Right atrium auricular region (tissue), 2 donors: ENCODE measurements at regions not wholly inside any gene's neighbourhood (a gene's known extent, or its start where the extent isn't known, plus 50 kb on each side); places are given as distances from the start of the nearest gene placed in this dataset.

Experiments used
- DNase-seq: peaks from one replicate; pipeline ENCODE4 v3.0.0-alpha.2; 2019; ENCODE audit warnings: low spot score
- H3K27ac ChIP-seq, 2 donors: fragments of 200-600 bp; sonication (generic); 1 replicate in 1 of 2; 2 replicates in 1 of 2; pipeline ENCODE4 v1.5.1; 2016 to 2019
- H3K27me3 ChIP-seq, 2 donors: fragments of 200-600 bp; sonication (generic); one replicate each; pipeline versions ENCODE4 v1.5.1 to v1.6.0; 2017 to 2019
- H3K36me3 ChIP-seq: fragments of 200-600 bp; sonication (generic); one replicate; pipeline ENCODE4 v1.5.1; 2016
- H3K4me1 ChIP-seq, 2 donors: fragments of 200-600 bp; sonication (generic); one replicate each; pipeline versions ENCODE4 v1.5.1 to v1.6.0; 2017 to 2019
- H3K4me3 ChIP-seq, 2 donors: fragments of 200-600 bp; sonication (generic); 1 replicate in 1 of 2; 2 replicates in 1 of 2; pipeline ENCODE4 v1.5.1; 2017 to 2019; ENCODE audit warnings: mild to moderate bottlenecking in 1 of 2, moderate library complexity in 1 of 2
- H3K9me3 ChIP-seq, 2 donors: fragments of 200-600 bp; sonication (generic); one replicate each; pipeline ENCODE4 v1.5.1; 2019
- CTCF ChIP-seq, 2 donors: fragments of 200-600 bp; sonication (generic); IDR thresholded peaks; one replicate each; pipeline ENCODE4 v1.5.1; 2019; ENCODE audit warnings: antibody characterized with exemption in 2 of 2

GRCh38 chr9:87800456-87800855 lies 74.5 kb downstream of the CTSL start:
- Histone ChIP-seq H3K27me3 (no peaks in the 10 kb centered on the region), H3K4me3 (no peak overlapping the region), H3K27ac (no peak overlapping the region), H3K9me3 (no peaks in the 10 kb centered on the region), H3K4me1 (no peaks in the 10 kb centered on the region), H3K36me3 (no peaks in the 10 kb centered on the region)
- DNase-seq, result no peak
- TF ChIP-seq CTCF (IDR thresholded peaks at IDR 0.05), result no peak

GRCh38 chr9:87801013-87801412 lies 75.1 kb downstream of the CTSL start:
- no peak for TF ChIP-seq CTCF (IDR thresholded peaks at IDR 0.05)
- Histone ChIP-seq H3K9me3 (no peaks in the 10 kb centered on the region), H3K27ac (no peak overlapping the region), H3K4me3 (no peak overlapping the region), H3K27me3 (no peaks in the 10 kb centered on the region), H3K36me3 (no peaks in the 10 kb centered on the region), H3K4me1 (no peaks in the 10 kb centered on the region)
- no peak for DNase-seq

- no peak for TF ChIP-seq CTCF (IDR thresholded peaks at IDR 0.05)
- Histone ChIP-seq H3K27ac (no peak overlapping the region), H3K27me3 (no peaks in the 10 kb centered on the region), H3K9me3 (peaks cover 0 to 4% of the 10 kb centered on the region in 2 donors), H3K4me1 (no peaks in the 10 kb centered on the region), H3K4me3 (no peak overlapping the region), H3K36me3 (no peaks in the 10 kb centered on the region)
- no peak for DNase-seq
Observed at GRCh38 chr9:87803166-87803565, 77.2 kb downstream of the CTSL start.

- no peak for DNase-seq
- H3K4me3 ChIP-seq, result no peak overlapping the region
Observed at GRCh38 chr9:87803623-87804345, 77.9 kb downstream of the CTSL start.

GRCh38 chr9:87805259-87805658 lies 77.4 kb upstream of the SPATA31E1 start:
- Histone ChIP-seq H3K4me3 (no peak overlapping the region), H3K27ac (no peak overlapping the region), H3K27me3 (no peaks in the 10 kb centered on the region), H3K4me1 (no peaks in the 10 kb centered on the region), H3K9me3 (peaks cover 0 to 6% of the 10 kb centered on the region in 2 donors), H3K36me3 (no peaks in the 10 kb centered on the region)
- TF ChIP-seq CTCF (IDR thresholded peaks at IDR 0.05), result no peak
- no peak for DNase-seq

More at GRCh38 chr9:87803623-87804345, 77.9 kb downstream of the CTSL start:
- Histone ChIP-seq H3K36me3 (no peaks in the 10 kb centered on the region), H3K9me3 (peaks cover 0 to 6% of the 10 kb centered on the region in 2 donors), H3K27me3 (no peaks in the 10 kb centered on the region), H3K27ac (no peak overlapping the region), H3K4me1 (no peaks in the 10 kb centered on the region)
- TF ChIP-seq CTCF (IDR thresholded peaks at IDR 0.05), result no peak

- TF ChIP-seq CTCF (IDR thresholded peaks at IDR 0.05), result no peak
- no peak for DNase-seq
- H3K36me3 ChIP-seq, result no peaks in the 10 kb centered on the region
- H3K4me1 ChIP-seq, result no peaks in the 10 kb centered on the region
- H3K27ac ChIP-seq, result no peak overlapping the region
- H3K9me3 ChIP-seq, result peaks cover 0 to 6% of the 10 kb centered on the region in 2 donors
- no peak overlapping the region for H3K4me3 ChIP-seq
- no peaks in the 10 kb centered on the region for H3K27me3 ChIP-seq
Observed at GRCh38 chr9:87810008-87810407, 72.7 kb upstream of the SPATA31E1 start.
